ENCODE measurements at regions not wholly inside any gene's neighbourhood (a gene's known extent, or its start where the extent isn't known, plus 50 kb on each side); places are given as distances from the start of the nearest gene placed in this dataset.

DNA sequence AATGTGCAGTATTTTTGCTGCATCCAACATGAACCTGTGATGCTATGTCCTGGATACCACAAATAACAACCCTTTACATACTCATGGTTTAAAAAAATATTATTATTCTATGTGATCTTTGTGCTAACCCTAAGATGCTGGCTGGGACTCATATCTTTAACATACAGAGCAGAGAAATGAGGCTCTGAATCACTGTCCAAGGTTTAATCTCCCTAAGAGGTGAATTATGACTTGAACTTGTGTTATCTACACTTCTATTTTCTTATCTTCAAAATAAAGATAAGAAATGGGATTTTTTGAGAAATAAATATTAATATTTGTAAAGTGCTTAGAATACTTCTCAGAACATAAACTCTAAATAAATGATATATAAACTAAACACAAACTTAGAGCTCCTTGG, 68.8 kb upstream of the GRIA1 start:
- DNase-seq = no peak

DNA sequence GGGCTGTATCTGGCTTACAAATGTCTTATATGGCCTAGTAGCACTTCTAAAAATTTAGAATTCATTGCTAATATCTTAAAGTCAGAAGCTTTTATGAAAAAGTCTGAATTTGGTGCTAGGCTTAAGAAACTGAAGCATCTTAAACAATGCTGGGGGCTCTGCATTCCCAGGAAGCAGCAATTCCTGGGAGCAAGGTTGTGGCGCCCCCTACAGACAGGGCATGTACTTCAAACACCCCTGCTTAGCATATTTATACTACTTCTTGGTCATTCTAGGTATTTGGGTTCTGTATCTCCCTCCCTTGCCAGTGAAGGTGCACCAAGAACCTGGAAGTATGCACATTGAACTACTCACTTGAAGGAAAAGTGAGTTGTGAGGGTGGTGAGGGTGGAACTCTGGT, 64.6 kb upstream of the GRIA1 start:
- DNase-seq = no peak

- DNase-seq = no peak
Observed at GRCh38 chr5:153429761-153430380, 60.6 kb upstream of the GRIA1 start.

GRCh38 chr5:153432583-153432982, 57.9 kb upstream of the GRIA1 start:
- DNase-seq = no peak

DNA sequence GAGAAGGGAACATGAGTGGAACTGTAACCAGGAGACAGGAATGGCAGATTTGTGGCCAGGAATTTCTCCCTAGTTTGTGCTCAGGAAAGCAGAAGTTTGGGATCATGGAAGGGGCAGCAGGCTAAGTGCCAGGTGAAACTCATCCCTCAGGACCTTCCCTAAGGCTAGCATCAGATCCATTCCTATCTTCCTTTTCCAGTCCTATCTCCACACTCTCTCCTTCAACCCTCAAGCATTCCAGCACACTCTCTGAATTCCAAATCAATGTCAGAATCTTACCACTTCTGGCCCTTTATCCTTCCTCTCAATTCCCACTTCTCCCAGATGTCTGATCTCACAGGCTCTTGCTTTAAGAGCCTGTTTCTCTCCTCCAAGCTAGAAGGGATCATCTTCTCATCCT, 53.2 kb upstream of the GRIA1 start:
- DNase-seq = no peak

DNA sequence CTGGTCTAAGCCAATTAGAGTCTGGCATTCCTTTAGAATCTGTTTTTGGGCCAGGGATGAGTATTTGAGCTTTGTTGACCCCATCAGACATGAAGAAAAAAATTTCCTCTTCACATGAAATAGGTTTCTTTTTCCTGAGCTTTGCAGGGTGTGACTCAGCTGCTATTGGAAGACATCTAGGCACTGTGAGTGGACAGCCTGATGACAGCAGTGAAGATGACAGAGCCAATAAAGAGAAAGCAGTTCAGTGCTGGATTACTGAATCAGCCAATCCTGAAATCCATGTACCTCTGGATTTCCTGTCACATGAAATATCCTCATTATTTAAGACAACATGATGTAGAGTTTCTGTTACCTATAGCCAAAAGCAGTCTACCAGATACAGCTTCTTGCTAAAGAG, 51.3 kb upstream of the GRIA1 start:
- no peak for DNase-seq
